ENCODE measurements at regions not wholly inside any gene's neighbourhood (a gene's known extent, or its start where the extent isn't known, plus 50 kb on each side); places are given as distances from the start of the nearest gene placed in this dataset.

DNA sequence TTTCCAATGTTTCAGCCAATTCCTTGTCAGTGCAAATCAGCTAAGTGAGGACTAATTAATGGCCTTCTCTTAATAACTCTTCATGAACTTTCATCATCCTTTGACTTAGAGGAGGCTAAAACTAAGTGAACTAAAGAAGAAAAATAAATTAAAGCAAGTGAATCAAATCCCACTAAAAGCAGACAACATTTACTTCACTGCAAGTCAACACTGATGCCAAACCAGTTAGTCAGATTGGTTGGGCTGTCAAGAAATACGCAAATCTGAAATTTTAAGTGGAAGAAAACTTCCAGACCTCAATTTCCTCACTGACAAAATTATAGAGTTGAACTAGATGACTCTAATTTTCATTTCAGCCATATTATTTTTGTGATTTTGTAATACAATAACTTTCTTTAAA, 137.2 kb upstream of the PRLR start:
- TF ChIP-seq, protein P1, sequence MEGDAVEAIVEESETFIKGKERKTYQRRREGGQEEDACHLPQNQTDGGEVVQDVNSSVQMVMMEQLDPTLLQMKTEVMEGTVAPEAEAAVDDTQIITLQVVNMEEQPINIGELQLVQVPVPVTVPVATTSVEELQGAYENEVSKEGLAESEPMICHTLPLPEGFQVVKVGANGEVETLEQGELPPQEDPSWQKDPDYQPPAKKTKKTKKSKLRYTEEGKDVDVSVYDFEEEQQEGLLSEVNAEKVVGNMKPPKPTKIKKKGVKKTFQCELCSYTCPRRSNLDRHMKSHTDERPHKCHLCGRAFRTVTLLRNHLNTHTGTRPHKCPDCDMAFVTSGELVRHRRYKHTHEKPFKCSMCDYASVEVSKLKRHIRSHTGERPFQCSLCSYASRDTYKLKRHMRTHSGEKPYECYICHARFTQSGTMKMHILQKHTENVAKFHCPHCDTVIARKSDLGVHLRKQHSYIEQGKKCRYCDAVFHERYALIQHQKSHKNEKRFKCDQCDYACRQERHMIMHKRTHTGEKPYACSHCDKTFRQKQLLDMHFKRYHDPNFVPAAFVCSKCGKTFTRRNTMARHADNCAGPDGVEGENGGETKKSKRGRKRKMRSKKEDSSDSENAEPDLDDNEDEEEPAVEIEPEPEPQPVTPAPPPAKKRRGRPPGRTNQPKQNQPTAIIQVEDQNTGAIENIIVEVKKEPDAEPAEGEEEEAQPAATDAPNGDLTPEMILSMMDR (IDR thresholded peaks at IDR 0.05; ENCODE audit: extremely low read depth, missing control alignments), result no peak
- DNase-seq (ENCODE audit: low spot score), result no peak

DNA sequence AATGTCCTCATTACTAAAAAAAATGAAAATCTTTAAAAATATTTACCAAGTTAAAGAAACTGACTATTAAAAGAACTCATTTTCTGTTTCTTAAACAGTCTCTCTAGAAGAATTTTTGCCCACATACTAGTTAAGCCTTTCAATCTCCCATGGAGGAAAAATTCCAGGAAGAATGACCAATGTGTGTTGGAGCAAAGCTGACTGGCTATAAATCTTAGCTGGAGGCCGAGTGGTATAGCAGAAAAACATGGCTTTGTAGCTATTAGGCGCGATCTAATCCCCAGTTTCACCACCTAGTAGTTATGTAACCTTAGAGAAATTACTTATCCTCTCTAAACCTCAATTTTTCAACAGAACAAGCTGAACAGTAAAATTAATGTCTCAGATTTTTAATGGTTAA, 135.5 kb upstream of the PRLR start:
- no peak for DNase-seq (ENCODE audit: low spot score)
- TF ChIP-seq, protein P1 (IDR thresholded peaks at IDR 0.05; ENCODE audit: extremely low read depth, missing control alignments), result no peak

DNA sequence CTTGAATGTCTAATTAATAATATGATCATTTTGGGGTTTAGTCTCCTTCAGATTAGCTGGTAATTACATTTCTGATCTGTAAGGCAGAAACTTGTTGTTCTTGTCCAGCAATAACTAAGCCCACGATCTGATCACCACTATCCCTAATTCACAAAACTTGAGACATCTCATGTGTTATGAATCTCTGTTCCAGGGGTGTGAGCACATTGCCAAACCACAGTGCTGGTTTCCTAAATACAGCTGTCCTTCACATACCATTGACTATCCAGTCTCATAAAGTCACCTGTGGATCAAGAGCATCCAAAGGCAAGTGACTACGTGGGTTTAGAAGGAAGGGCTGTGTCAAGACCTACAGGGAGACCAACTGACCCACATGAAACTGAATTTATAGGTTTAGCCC, 134.1 kb upstream of the PRLR start:
- no peak for DNase-seq (ENCODE audit: low spot score)
- TF ChIP-seq, protein P1 (IDR thresholded peaks at IDR 0.05; ENCODE audit: extremely low read depth, missing control alignments), result no peak

DNA sequence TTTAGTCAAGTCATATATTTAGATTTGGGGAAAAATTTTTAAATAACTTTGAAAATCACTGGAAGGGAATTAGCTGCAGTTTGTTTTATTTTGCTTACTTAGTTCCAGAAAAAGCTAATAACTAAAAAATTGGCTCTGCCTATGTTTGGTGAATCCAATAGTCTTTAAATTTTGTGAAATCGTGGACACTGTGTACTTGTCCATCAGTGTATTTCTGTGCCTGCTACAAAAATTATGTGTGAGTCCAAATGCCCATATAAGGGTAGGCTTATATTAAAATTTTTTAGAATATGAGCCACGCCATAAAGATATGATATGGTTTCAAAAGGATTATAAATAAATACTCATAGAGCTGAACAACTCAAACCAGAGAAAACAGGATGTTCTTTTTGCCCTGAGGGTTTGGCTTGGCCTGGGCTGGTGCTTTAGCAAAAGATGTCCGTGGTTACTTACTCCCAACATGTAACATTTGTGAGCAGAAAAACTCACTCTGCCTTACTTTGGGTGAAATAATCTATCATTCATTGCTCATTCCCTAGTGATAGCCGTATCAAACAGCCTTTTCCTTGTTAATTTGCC, 133.2 kb upstream of the PRLR start:
- no peak for DNase-seq (ENCODE audit: low spot score)
- TF ChIP-seq, protein P1 (IDR thresholded peaks at IDR 0.05; ENCODE audit: extremely low read depth, missing control alignments), result no peak

GRCh38 chr5:35362772-35363171, 132.5 kb upstream of the PRLR start:
- TF ChIP-seq, protein P1 (IDR thresholded peaks at IDR 0.05; ENCODE audit: extremely low read depth, missing control alignments), result no peak
- no peak for DNase-seq (ENCODE audit: low spot score)

DNA sequence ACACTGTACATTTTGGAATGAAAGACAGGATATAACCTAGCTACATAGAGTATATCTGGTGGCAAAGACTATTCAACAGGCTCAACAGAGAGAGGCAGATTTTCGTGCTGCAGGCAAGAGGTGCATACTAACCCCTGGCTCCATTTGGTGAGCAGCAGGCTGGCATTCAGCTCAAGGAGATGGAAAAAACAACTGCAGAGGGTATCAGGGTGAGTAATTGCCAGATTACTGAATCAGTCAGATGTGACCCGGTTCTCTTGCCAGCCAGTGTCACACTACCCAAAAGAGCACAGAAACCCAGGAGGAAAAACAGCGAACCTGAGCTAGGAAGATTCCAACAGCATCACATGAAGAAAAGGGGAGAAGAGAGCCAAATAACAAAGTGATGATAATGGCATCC, 130.4 kb upstream of the PRLR start:
- TF ChIP-seq, protein P1 (IDR thresholded peaks at IDR 0.05; ENCODE audit: extremely low read depth, missing control alignments), result no peak
- no peak for DNase-seq (ENCODE audit: low spot score)

- DNase-seq (ENCODE audit: low spot score), result no peak
- TF ChIP-seq, protein P1 (IDR thresholded peaks at IDR 0.05; ENCODE audit: extremely low read depth, missing control alignments), result no peak
These were observed 129.6 kb upstream of the PRLR start for GRCh38 chr5:35359859-35360258.

Data from GM20000 (cell line).